ENCODE measurements at regions not wholly inside any gene's neighbourhood (a gene's known extent, or its start where the extent isn't known, plus 50 kb on each side); places are given as distances from the start of the nearest gene placed in this dataset.

- TF ChIP-seq CTCF (IDR thresholded peaks at IDR 0.05) (no peak), POLR2AphosphoS5 (IDR thresholded peaks at IDR 0.05) (no peak)
These were observed 182.2 kb downstream of the USP12 start for GRCh38 chr13:26989261-26989956.
